ENCODE measurements at regions not wholly inside any gene's neighbourhood (a gene's known extent, or its start where the extent isn't known, plus 50 kb on each side); places are given as distances from the start of the nearest gene placed in this dataset.

GRCh38 chr7:54080971-54081370 lies 461.2 kb upstream of the VSTM2A start:
- DNase-seq: no peak
- TF ChIP-seq POLR2A (IDR thresholded peaks at IDR 0.05; ENCODE audit: low read length): no peak
- no peak for TF ChIP-seq GATA1 (IDR thresholded peaks at IDR 0.05; ENCODE audit: low read depth, low read length)

- TF ChIP-seq POLR2A (IDR thresholded peaks at IDR 0.05; ENCODE audit: low read length): no peak
- no peak for DNase-seq
Measured at GRCh38 chr7:54084340-54084739, 457.8 kb upstream of the VSTM2A start.

- no peak for TF ChIP-seq GATA1 (IDR thresholded peaks at IDR 0.05; ENCODE audit: low read depth, low read length)
- TF ChIP-seq POLR2A (IDR thresholded peaks at IDR 0.05; ENCODE audit: low read length): no peak
- DNase-seq: no peak
Measured at GRCh38 chr7:54090652-54091213, 451.4 kb upstream of the VSTM2A start.

- TF ChIP-seq POLR2A (IDR thresholded peaks at IDR 0.05; ENCODE audit: low read length) (no peak), GATA1 (IDR thresholded peaks at IDR 0.05; ENCODE audit: low read depth, low read length) (no peak)
- DNase-seq: no peak
Measured at GRCh38 chr7:54091322-54091721, 450.9 kb upstream of the VSTM2A start.

- no peak for TF ChIP-seq POLR2A (IDR thresholded peaks at IDR 0.05; ENCODE audit: low read length)
- TF ChIP-seq GATA1 (IDR thresholded peaks at IDR 0.05; ENCODE audit: low read depth, low read length): no peak
- no peak for DNase-seq
Measured at GRCh38 chr7:54097886-54098285, 444.3 kb upstream of the VSTM2A start.

GRCh38 chr7:54109501-54109900 lies 432.7 kb upstream of the VSTM2A start:
- TF ChIP-seq POLR2A (IDR thresholded peaks at IDR 0.05; ENCODE audit: low read length): no peak
- no peak for TF ChIP-seq GATA1 (IDR thresholded peaks at IDR 0.05; ENCODE audit: low read depth, low read length)
- DNase-seq: no peak

- DNase-seq: no peak
- TF ChIP-seq POLR2A (IDR thresholded peaks at IDR 0.05; ENCODE audit: low read length) (no peak), GATA1 (IDR thresholded peaks at IDR 0.05; ENCODE audit: low read depth, low read length) (no peak)
Measured at GRCh38 chr7:54111814-54112511, 430.2 kb upstream of the VSTM2A start.

- no peak for TF ChIP-seq GATA1 (IDR thresholded peaks at IDR 0.05; ENCODE audit: low read depth, low read length)
- no peak for TF ChIP-seq POLR2A (IDR thresholded peaks at IDR 0.05; ENCODE audit: low read length)
- no peak for DNase-seq
Measured at GRCh38 chr7:54112567-54112966, 429.6 kb upstream of the VSTM2A start.

- TF ChIP-seq POLR2A (IDR thresholded peaks at IDR 0.05; ENCODE audit: low read length) (no peak), GATA1 (IDR thresholded peaks at IDR 0.05; ENCODE audit: low read depth, low read length) (no peak)
- DNase-seq: no peak
Measured at GRCh38 chr7:54115028-54115763, 427.0 kb upstream of the VSTM2A start.

- TF ChIP-seq GATA1 (IDR thresholded peaks at IDR 0.05; ENCODE audit: low read depth, low read length) (no peak), POLR2A (IDR thresholded peaks at IDR 0.05; ENCODE audit: low read length) (no peak)
- no peak for DNase-seq
Measured at GRCh38 chr7:54116956-54117355, 425.2 kb upstream of the VSTM2A start.

- no peak for DNase-seq
- TF ChIP-seq GATA1 (IDR thresholded peaks at IDR 0.05; ENCODE audit: low read depth, low read length): no peak
- no peak for TF ChIP-seq POLR2A (IDR thresholded peaks at IDR 0.05; ENCODE audit: low read length)
Measured at GRCh38 chr7:54129035-54129434, 413.1 kb upstream of the VSTM2A start.

- no peak for DNase-seq
- TF ChIP-seq GATA1 (IDR thresholded peaks at IDR 0.05; ENCODE audit: low read depth, low read length): no peak
- TF ChIP-seq POLR2A (IDR thresholded peaks at IDR 0.05; ENCODE audit: low read length): no peak
Measured at GRCh38 chr7:54141576-54141975, 400.6 kb upstream of the VSTM2A start.

- no peak for TF ChIP-seq POLR2A (IDR thresholded peaks at IDR 0.05; ENCODE audit: low read length)
- TF ChIP-seq GATA1 (IDR thresholded peaks at IDR 0.05; ENCODE audit: low read depth, low read length): no peak
- no peak for DNase-seq
Measured at GRCh38 chr7:54145716-54146115, 396.5 kb upstream of the VSTM2A start.

- TF ChIP-seq POLR2A (IDR thresholded peaks at IDR 0.05; ENCODE audit: low read length) (no peak), GATA1 (IDR thresholded peaks at IDR 0.05; ENCODE audit: low read depth, low read length) (no peak)
- DNase-seq: no peak
Measured at GRCh38 chr7:54153462-54153861, 388.7 kb upstream of the VSTM2A start.

GRCh38 chr7:54159088-54159487 lies 383.1 kb upstream of the VSTM2A start:
- no peak for DNase-seq
- TF ChIP-seq POLR2A (IDR thresholded peaks at IDR 0.05; ENCODE audit: low read length): no peak
- TF ChIP-seq GATA1 (IDR thresholded peaks at IDR 0.05; ENCODE audit: low read depth, low read length): no peak
